ENCODE measurements at regions not wholly inside any gene's neighbourhood (a gene's known extent, or its start where the extent isn't known, plus 50 kb on each side); places are given as distances from the start of the nearest gene placed in this dataset.

DNA sequence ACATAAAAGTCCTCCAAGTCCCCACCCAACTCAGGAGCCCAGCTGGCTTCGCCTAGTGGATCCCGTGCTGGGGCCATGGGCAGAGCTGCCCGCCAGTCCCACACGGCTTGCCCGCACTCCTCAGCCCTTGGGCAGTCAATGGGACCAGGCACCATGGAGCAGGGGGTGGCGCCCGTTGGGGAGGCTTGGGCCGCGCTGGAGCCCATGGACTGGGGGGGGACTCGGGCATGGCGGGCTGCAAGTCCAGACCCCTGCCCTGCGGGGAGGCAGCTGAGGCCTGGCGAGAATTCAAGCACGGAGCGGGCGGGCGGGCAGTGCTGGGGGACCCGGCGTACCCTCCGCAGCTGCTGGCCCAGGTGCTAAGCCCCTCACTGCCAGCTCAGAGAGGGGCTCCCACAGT is 249.8 kb upstream of the PLD5 start:
- TF ChIP-seq POLR2AphosphoS5 (IDR thresholded peaks at IDR 0.05) (no peak), CTCF (IDR thresholded peaks at IDR 0.05) (no peak), EP300 (IDR thresholded peaks at IDR 0.05) (no peak), POLR2A (IDR thresholded peaks at IDR 0.05) (no peak)

Data from upper lobe of left lung (tissue), 4 donors.